Vagina (tissue), 2 donors: ENCODE measurements at regions not wholly inside any gene's neighbourhood (a gene's known extent, or its start where the extent isn't known, plus 50 kb on each side); places are given as distances from the start of the nearest gene placed in this dataset.

Experiments
- POLR2A ChIP-seq, 2 donors: fragments of 450-650 bp; IDR thresholded peaks; one replicate each; pipeline ENCODE4 v1.6.1; 2017; ENCODE audit warnings: antibody characterized with exemption in 2 of 2, mild to moderate bottlenecking in 2 of 2, moderate library complexity in 2 of 2
- POLR2AphosphoS5 ChIP-seq, 2 donors: sonication (generic); formaldehyde crosslinking; IDR thresholded peaks; one replicate each; pipeline ENCODE4 v1.9.0; 2017; ENCODE audit warnings: antibody characterized with exemption in 2 of 2, mild to moderate bottlenecking in 2 of 2, low read depth in 1 of 2; ENCODE audit not compliant: insufficient read depth in 1 of 2
- TF ChIP-seq, protein P1 (sequence below), 3 experiments: fragments of 450-650 bp in 2 of 3; fragments of 200-600 bp in 1 of 3; sonication (generic) in 1 of 3; IDR thresholded peaks; one replicate each; pipeline ENCODE4 v1.5.1; 2017 to 2019; ENCODE audit warnings: antibody characterized with exemption in 3 of 3, mild to moderate bottlenecking in 2 of 3, moderate library complexity in 2 of 3

DNA sequence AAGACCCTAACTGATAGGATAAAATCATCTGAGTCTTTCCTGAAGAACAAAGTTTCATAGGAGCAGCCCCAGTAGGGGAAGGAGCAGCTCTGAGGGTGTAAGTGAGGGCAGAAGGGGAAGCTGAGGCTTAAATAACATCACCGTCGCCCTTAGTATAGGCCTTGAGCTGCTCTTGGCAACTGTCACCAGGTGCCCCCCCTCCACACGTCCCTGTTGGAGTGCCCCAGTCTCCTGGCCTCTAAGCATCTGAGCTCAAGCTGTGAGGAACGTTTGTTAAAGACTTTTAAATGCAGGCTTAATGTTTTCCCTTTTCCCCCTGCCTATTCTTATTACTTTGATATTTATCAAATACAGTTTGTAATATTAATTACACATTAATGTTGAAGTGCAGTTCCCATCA lies 170.6 kb downstream of the ZIC5 start:
- TF ChIP-seq POLR2AphosphoS5 (IDR thresholded peaks at IDR 0.05; ENCODE audit: insufficient read depth in 1 of 2, low read depth in 1 of 2) = no peak
- TF ChIP-seq, protein P1, sequence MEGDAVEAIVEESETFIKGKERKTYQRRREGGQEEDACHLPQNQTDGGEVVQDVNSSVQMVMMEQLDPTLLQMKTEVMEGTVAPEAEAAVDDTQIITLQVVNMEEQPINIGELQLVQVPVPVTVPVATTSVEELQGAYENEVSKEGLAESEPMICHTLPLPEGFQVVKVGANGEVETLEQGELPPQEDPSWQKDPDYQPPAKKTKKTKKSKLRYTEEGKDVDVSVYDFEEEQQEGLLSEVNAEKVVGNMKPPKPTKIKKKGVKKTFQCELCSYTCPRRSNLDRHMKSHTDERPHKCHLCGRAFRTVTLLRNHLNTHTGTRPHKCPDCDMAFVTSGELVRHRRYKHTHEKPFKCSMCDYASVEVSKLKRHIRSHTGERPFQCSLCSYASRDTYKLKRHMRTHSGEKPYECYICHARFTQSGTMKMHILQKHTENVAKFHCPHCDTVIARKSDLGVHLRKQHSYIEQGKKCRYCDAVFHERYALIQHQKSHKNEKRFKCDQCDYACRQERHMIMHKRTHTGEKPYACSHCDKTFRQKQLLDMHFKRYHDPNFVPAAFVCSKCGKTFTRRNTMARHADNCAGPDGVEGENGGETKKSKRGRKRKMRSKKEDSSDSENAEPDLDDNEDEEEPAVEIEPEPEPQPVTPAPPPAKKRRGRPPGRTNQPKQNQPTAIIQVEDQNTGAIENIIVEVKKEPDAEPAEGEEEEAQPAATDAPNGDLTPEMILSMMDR (IDR thresholded peaks at IDR 0.05) = no peak
- no peak for TF ChIP-seq POLR2A (IDR thresholded peaks at IDR 0.05)
